T-cell (primary cell): ENCODE measurements at regions not wholly inside any gene's neighbourhood (a gene's known extent, or its start where the extent isn't known, plus 50 kb on each side); places are given as distances from the start of the nearest gene placed in this dataset.

Experiments
- ATAC-seq, 4 experiments: fragments of 200-7000 bp in 3 of 4; fragments of 150-1000 bp in 1 of 4; cut with Tn5 transposase; replicated peaks in 1 of 4; 1 replicate in 3 of 4; 2 replicates in 1 of 4; pipeline ENCODE4 v1.10.0; 2021; ENCODE audit warnings: moderate library complexity in 3 of 4, mild to moderate bottlenecking in 2 of 4, moderate number of reproducible peaks in 1 of 4
- CTCF ChIA-PET, 2 donors: fragments of 300-600 bp; sonication (Branson Sonifier 250); formaldehyde crosslinking; loops; one replicate each; lab custom pipeline; 2022; ENCODE audit warnings: antibody characterized with exemption in 2 of 2; lab: Charles Lee
- POLR2A ChIA-PET, 2 donors: fragments of 300-600 bp; sonication (Branson Sonifier 250); formaldehyde crosslinking; loops; one replicate each; lab custom pipeline; 2022; ENCODE audit warnings: antibody characterized with exemption in 2 of 2; lab: Charles Lee
- DNase-seq, 35 experiments: peaks; one replicate each; pipeline versions ENCODE4 v3.0.0 to v3.0.0-alpha.2; 2013 to 2023
- H3K27ac ChIP-seq: one replicate; pipeline ENCODE4 v1.5.1; 2013; ENCODE audit warnings: low read length
- H3K27me3 ChIP-seq, 2 experiments: replicated peaks in 1 of 2; 1 replicate in 1 of 2; 2 replicates in 1 of 2; pipeline versions ENCODE4 v1.6.1 to v1.7.0; 2013; ENCODE audit warnings: low read length in 1 of 2, mixed read lengths in 1 of 2; ENCODE audit not compliant: control insufficient read depth in 2 of 2, insufficient read depth in 2 of 2; ENCODE audit errors: extremely low read depth in 1 of 2
- H3K36me3 ChIP-seq, 2 donors: 1 replicate in 1 of 2; 2 replicates in 1 of 2; pipeline versions ENCODE4 v1.6.1 to v1.7.0; 2013; ENCODE audit warnings: low read length in 1 of 2; ENCODE audit not compliant: control insufficient read depth in 2 of 2, insufficient read depth in 1 of 2; ENCODE audit errors: extremely low read depth in 1 of 2
- H3K4me1 ChIP-seq, 2 experiments: 1 replicate in 1 of 2; 2 replicates in 1 of 2; pipeline versions ENCODE4 v1.6.1 to v1.7.0; 2013; ENCODE audit warnings: low read length in 2 of 2, mixed read lengths in 1 of 2; ENCODE audit not compliant: insufficient read depth in 2 of 2, control insufficient read depth in 1 of 2; ENCODE audit errors: extremely low read depth in 1 of 2
- H3K4me3 ChIP-seq, 2 donors: 1 replicate in 1 of 2; 2 replicates in 1 of 2; pipeline versions ENCODE4 v1.5.1 to v1.7.0; 2013; ENCODE audit warnings: mild to moderate bottlenecking in 2 of 2, low read length in 1 of 2, moderate library complexity in 1 of 2; ENCODE audit not compliant: control insufficient read depth in 1 of 2; ENCODE audit errors: extremely low read depth in 1 of 2
- H3K9me3 ChIP-seq: 2 replicates; pipeline ENCODE4 v1.7.0; 2013
- H3K27ac Mint-ChIP-seq, 2 donors: one replicate each; pipeline ENCODE4 v1.8.0; 2020 to 2021; ENCODE audit warnings: mild to moderate bottlenecking in 2 of 2, mixed read lengths in 2 of 2
- H3K27me3 Mint-ChIP-seq, 2 donors: one replicate each; pipeline ENCODE4 v1.8.0; 2021 to 2022; ENCODE audit warnings: mixed read lengths in 2 of 2
- H3K36me3 Mint-ChIP-seq: one replicate; pipeline ENCODE4 v1.8.0; 2021; ENCODE audit warnings: mixed read lengths
- H3K4me1 Mint-ChIP-seq, 3 donors: one replicate each; pipeline ENCODE4 v1.8.0; 2020 to 2022; ENCODE audit warnings: mixed read lengths in 3 of 3, mild to moderate bottlenecking in 1 of 3
- H3K4me3 Mint-ChIP-seq, 3 donors: one replicate each; pipeline ENCODE4 v1.8.0; 2020 to 2022; ENCODE audit warnings: mild to moderate bottlenecking in 3 of 3, mixed read lengths in 3 of 3, moderate library complexity in 3 of 3
- H3K9me3 Mint-ChIP-seq, 3 donors: one replicate each; pipeline ENCODE4 v1.8.0; 2020 to 2022; ENCODE audit warnings: mixed read lengths in 3 of 3
- WGBS: methylation state at CpG from one replicate; pipeline ENCODE4 v1.1.5; 2013; ENCODE audit warnings: missing lambda C conversion rate; ENCODE audit not compliant: insufficient coverage; 5-methylcytosine and 5-hydroxymethylcytosine counted together

- DNase-seq (no peak), ATAC-seq (no peak)
- POLR2A ChIA-PET: no interaction called here
Observed at GRCh38 chr18:1958798-1959197, 612.5 kb downstream of the METTL4 start.

DNA sequence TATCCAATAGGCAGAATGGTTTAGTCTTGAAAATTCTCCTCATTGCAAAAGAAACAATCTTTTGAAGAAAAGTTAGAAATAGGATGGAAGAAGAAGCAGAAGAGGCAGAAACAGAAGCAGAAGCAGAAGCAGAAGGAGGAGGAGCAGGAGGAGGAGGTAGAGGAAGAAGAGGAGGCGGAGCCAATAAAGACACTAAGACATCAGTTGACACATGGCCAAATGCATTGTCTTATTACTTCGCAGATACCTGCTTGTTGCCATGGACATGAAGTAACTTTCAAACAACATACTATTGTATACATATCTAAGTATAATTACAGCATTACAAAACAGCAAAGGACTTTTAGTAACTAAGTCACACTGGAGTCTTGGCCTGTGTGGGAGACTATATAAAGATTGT is 606.3 kb downstream of the METTL4 start:
- CTCF ChIA-PET: no interaction called here
- no peaks in the 10 kb centered on the region for H3K36me3 Mint-ChIP-seq
- no peak overlapping the region for H3K4me3 ChIP-seq
- H3K9me3 Mint-ChIP-seq: no peaks in the 10 kb centered on the region
- H3K4me1 ChIP-seq: no peaks in the 10 kb centered on the region
- no peak overlapping the region for H3K4me3 Mint-ChIP-seq
- WGBS: 80% methylated on average over 1 of the region's 2 CpGs
- H3K36me3 ChIP-seq: no peaks in the 10 kb centered on the region
- POLR2A ChIA-PET: no interaction called here
- H3K9me3 ChIP-seq: no peaks in the 10 kb centered on the region
- no peak for ATAC-seq
- no peaks in the 10 kb centered on the region for H3K4me1 Mint-ChIP-seq
- H3K27me3 Mint-ChIP-seq: peaks cover 0 to 6% of the 10 kb centered on the region in 2 donors
- no peak overlapping the region for H3K27ac Mint-ChIP-seq
- H3K27ac ChIP-seq: no peak overlapping the region
- H3K27me3 ChIP-seq: no peaks in the 10 kb centered on the region
- no peak for DNase-seq

More at GRCh38 chr18:1958798-1959197, 612.5 kb downstream of the METTL4 start:
- H3K9me3 Mint-ChIP-seq: no peaks in the 10 kb centered on the region
- WGBS: no CpG with 5 or more reads among the region's 1 CpG
- no peak overlapping the region for H3K27ac Mint-ChIP-seq
- Histone ChIP-seq H3K4me1 (no peaks in the 10 kb centered on the region), H3K27ac (no peak overlapping the region), H3K4me3 (no peak overlapping the region), H3K36me3 (no peaks in the 10 kb centered on the region), H3K9me3 (no peaks in the 10 kb centered on the region), H3K27me3 (peaks cover 0 to 3% of the 10 kb centered on the region in 2 experiments)
- peaks cover 0 to 11% of the 10 kb centered on the region in 2 donors for H3K27me3 Mint-ChIP-seq
- H3K36me3 Mint-ChIP-seq: no peaks in the 10 kb centered on the region
- CTCF ChIA-PET: no interaction called here
- H3K4me1 Mint-ChIP-seq: no peaks in the 10 kb centered on the region
- H3K4me3 Mint-ChIP-seq: no peak overlapping the region

- no peaks in the 10 kb centered on the region for H3K36me3 ChIP-seq
- no peak for DNase-seq
- H3K9me3 ChIP-seq: no peaks in the 10 kb centered on the region
- no CpG with 5 or more reads among the region's 2 CpGs for WGBS
- H3K4me3 ChIP-seq: no peak overlapping the region
- no peak for ATAC-seq
- H3K27me3 ChIP-seq: no peaks in the 10 kb centered on the region
- Mint-ChIP-seq H3K27ac (no peak overlapping the region), H3K36me3 (no peaks in the 10 kb centered on the region), H3K27me3 (peaks cover 0 to 5% of the 10 kb centered on the region in 2 donors), H3K4me3 (no peak overlapping the region), H3K9me3 (no peaks in the 10 kb centered on the region), H3K4me1 (no peaks in the 10 kb centered on the region)
- H3K4me1 ChIP-seq: no peaks in the 10 kb centered on the region
- no peak overlapping the region for H3K27ac ChIP-seq
- ChIA-PET CTCF (no interaction called here), POLR2A (no interaction called here)
Observed at GRCh38 chr18:1965541-1965940, 605.8 kb downstream of the METTL4 start.

DNA sequence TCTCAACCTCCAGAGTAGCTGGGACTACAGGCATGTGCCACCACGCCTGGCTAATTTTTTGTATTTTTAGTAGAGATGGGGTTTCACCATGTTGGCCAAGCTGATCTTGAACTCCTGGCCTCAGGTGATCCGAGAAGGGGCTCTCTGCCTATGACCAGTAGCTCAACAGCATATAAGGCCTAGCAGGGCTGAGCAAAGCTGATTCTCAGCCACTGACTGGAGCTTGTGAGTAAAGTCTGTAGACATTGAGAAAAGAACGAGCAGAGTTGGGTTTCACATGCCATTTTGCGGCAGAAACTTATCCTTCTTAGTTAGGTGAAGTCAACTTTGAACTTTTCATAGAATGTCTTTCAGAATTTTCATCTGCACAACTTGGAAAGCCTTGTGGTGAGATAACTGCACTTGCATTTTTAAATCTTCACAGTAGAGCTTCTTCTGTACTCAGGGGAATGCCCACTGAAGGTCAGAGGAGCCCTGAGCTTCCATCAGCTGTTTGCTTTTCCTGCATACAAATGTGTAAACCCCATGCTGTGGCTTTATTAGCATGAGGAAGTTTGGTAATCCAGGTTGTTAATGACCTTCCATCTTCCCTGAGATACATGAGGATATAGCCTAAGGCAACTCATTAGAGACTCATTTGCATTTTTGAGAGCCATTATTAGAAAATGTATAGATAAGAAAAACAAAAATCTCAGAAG is 602.4 kb downstream of the METTL4 start:
- H3K27ac ChIP-seq: no peak overlapping the region
- Mint-ChIP-seq H3K27ac (no peak overlapping the region), H3K27me3 (no peaks in the 10 kb centered on the region), H3K4me3 (no peak overlapping the region), H3K4me1 (no peaks in the 10 kb centered on the region), H3K9me3 (no peaks in the 10 kb centered on the region), H3K36me3 (no peaks in the 10 kb centered on the region)
- CTCF ChIA-PET: no interaction called here
- no peak overlapping the region for H3K4me3 ChIP-seq
- POLR2A ChIA-PET: no interaction called here
- ATAC-seq: no peak
- H3K4me1 ChIP-seq: no peaks in the 10 kb centered on the region
- H3K36me3 ChIP-seq: no peaks in the 10 kb centered on the region
- H3K27me3 ChIP-seq: no peaks in the 10 kb centered on the region
- no peaks in the 10 kb centered on the region for H3K9me3 ChIP-seq
- WGBS: 56% methylated on average over 3 of the region's 4 CpGs
- no peak for DNase-seq

GRCh38 chr18:1976484-1976883 is 594.8 kb downstream of the METTL4 start:
- Mint-ChIP-seq H3K9me3 (peaks cover 2 to 15% (median 5%) of the 10 kb centered on the region in 3 donors), H3K36me3 (no peaks in the 10 kb centered on the region), H3K27me3 (peaks cover 0 to 3% of the 10 kb centered on the region in 2 donors), H3K27ac (no peak overlapping the region), H3K4me3 (no peak overlapping the region), H3K4me1 (no peaks in the 10 kb centered on the region)
- Histone ChIP-seq H3K27ac (no peak overlapping the region), H3K27me3 (no peaks in the 10 kb centered on the region), H3K4me1 (no peaks in the 10 kb centered on the region), H3K9me3 (no peaks in the 10 kb centered on the region), H3K36me3 (no peaks in the 10 kb centered on the region), H3K4me3 (no peak overlapping the region)
- no peak for ATAC-seq
- DNase-seq: no peak
- ChIA-PET CTCF (no interaction called here), POLR2A (no interaction called here)
- no CpG with 5 or more reads among the region's 6 CpGs for WGBS

GRCh38 chr18:1982056-1982455 is 589.2 kb downstream of the METTL4 start:
- H3K27me3 ChIP-seq: no peaks in the 10 kb centered on the region
- H3K4me1 Mint-ChIP-seq: no peaks in the 10 kb centered on the region
- ChIA-PET POLR2A (no interaction called here), CTCF (no interaction called here)
- H3K9me3 Mint-ChIP-seq: peaks cover 5 to 15% (median 5%) of the 10 kb centered on the region in 3 donors
- H3K36me3 ChIP-seq: no peaks in the 10 kb centered on the region
- peaks cover 0 to under 1% of the 10 kb centered on the region in 2 donors for H3K27me3 Mint-ChIP-seq
- no CpG with 5 or more reads among the region's 2 CpGs for WGBS
- no peaks in the 10 kb centered on the region for H3K9me3 ChIP-seq
- no peaks in the 10 kb centered on the region for H3K36me3 Mint-ChIP-seq
- ATAC-seq (no peak), DNase-seq (no peak)
- no peak overlapping the region for H3K27ac ChIP-seq
- H3K4me3 Mint-ChIP-seq: no peak overlapping the region
- H3K4me1 ChIP-seq: no peaks in the 10 kb centered on the region
- H3K27ac Mint-ChIP-seq: no peak overlapping the region
- H3K4me3 ChIP-seq: no peak overlapping the region
